IPS-18c (cell line): ENCODE measurements at regions not wholly inside any gene's neighbourhood (a gene's known extent, or its start where the extent isn't known, plus 50 kb on each side); places are given as distances from the start of the nearest gene placed in this dataset.
"Not testable (repeated sequence)": the region's sequence is repeated elsewhere in the genome, so short reads cannot be mapped to it uniquely, and the experiment has no call there.

Experiments used
- H3K4me3 ChIP-seq: 2 replicates; pipeline ENCODE4 v1.7.0; 2013; ENCODE audit warnings: low read depth, mild to moderate bottlenecking, low read length, moderate library complexity; ENCODE audit not compliant: insufficient read depth
- H3K9me3 ChIP-seq: one replicate; pipeline ENCODE4 v1.6.1; 2013; ENCODE audit warnings: mild to moderate bottlenecking, low read length, moderate library complexity; ENCODE audit not compliant: control insufficient read depth, insufficient read depth

GRCh38 chr4:116536024-116536423 lies 549.4 kb downstream of the TRAM1L1 start:
- not testable (repeated sequence) for H3K9me3 ChIP-seq, H3K4me3 ChIP-seq

- no peak overlapping the region for H3K4me3 ChIP-seq
- H3K9me3 ChIP-seq, result no peaks in the 10 kb centered on the region
Measured at GRCh38 chr4:116531870-116532269, 553.5 kb downstream of the TRAM1L1 start.

GRCh38 chr4:116531026-116531425 lies 554.4 kb downstream of the TRAM1L1 start:
- H3K9me3 ChIP-seq, result no peaks in the 10 kb centered on the region

GRCh38 chr4:116530048-116530447 lies 555.3 kb downstream of the TRAM1L1 start:
- no peak overlapping the region for H3K4me3 ChIP-seq
- no peaks in the 10 kb centered on the region for H3K9me3 ChIP-seq

More at GRCh38 chr4:116531026-116531425, 554.4 kb downstream of the TRAM1L1 start:
- no peak overlapping the region for H3K4me3 ChIP-seq

- no peaks in the 10 kb centered on the region for H3K9me3 ChIP-seq
- no peak overlapping the region for H3K4me3 ChIP-seq
Measured at GRCh38 chr4:116529129-116529528, 556.2 kb downstream of the TRAM1L1 start.

GRCh38 chr4:116522922-116523321 lies 562.5 kb downstream of the TRAM1L1 start:
- H3K9me3 ChIP-seq, result peaks cover 2% of the 10 kb centered on the region
- no peak overlapping the region for H3K4me3 ChIP-seq

- Histone ChIP-seq H3K9me3 (peaks cover 5% of the 10 kb centered on the region), H3K4me3 (no peak overlapping the region)
Measured at GRCh38 chr4:116520886-116521285, 564.5 kb downstream of the TRAM1L1 start.

GRCh38 chr4:116516711-116517110 lies 568.7 kb downstream of the TRAM1L1 start:
- H3K9me3 ChIP-seq, result peaks cover 7% of the 10 kb centered on the region
- no peak overlapping the region for H3K4me3 ChIP-seq

GRCh38 chr4:116515959-116516358 lies 569.4 kb downstream of the TRAM1L1 start:
- Histone ChIP-seq H3K9me3 (peaks cover 7% of the 10 kb centered on the region), H3K4me3 (no peak overlapping the region)

GRCh38 chr4:116512552-116512951 lies 572.8 kb downstream of the TRAM1L1 start:
- peaks cover 2% of the 10 kb centered on the region for H3K9me3 ChIP-seq

GRCh38 chr4:116501954-116502353 lies 583.4 kb downstream of the TRAM1L1 start:
- H3K4me3 ChIP-seq, result no peak overlapping the region
- no peaks in the 10 kb centered on the region for H3K9me3 ChIP-seq

More at GRCh38 chr4:116512552-116512951, 572.8 kb downstream of the TRAM1L1 start:
- H3K4me3 ChIP-seq, result no peak overlapping the region

GRCh38 chr4:116500225-116500624 lies 585.2 kb downstream of the TRAM1L1 start:
- H3K9me3 ChIP-seq, result no peaks in the 10 kb centered on the region
- H3K4me3 ChIP-seq, result no peak overlapping the region

GRCh38 chr4:116489739-116490138 lies 595.6 kb downstream of the TRAM1L1 start:
- Histone ChIP-seq H3K9me3 (peaks cover 3% of the 10 kb centered on the region), H3K4me3 (no peak overlapping the region)

- H3K4me3 ChIP-seq, result no peak overlapping the region
- no peaks in the 10 kb centered on the region for H3K9me3 ChIP-seq
Measured at GRCh38 chr4:116486401-116486800, 599.0 kb downstream of the TRAM1L1 start.

- Histone ChIP-seq H3K4me3 (no peak overlapping the region), H3K9me3 (peaks cover 7% of the 10 kb centered on the region)
Measured at GRCh38 chr4:116480546-116480945, 604.8 kb downstream of the TRAM1L1 start.

- peaks cover 7% of the 10 kb centered on the region for H3K9me3 ChIP-seq
- H3K4me3 ChIP-seq, result no peak overlapping the region
Measured at GRCh38 chr4:116478343-116478742, 607.0 kb downstream of the TRAM1L1 start.

GRCh38 chr4:116469582-116469981 lies 615.8 kb downstream of the TRAM1L1 start:
- no peaks in the 10 kb centered on the region for H3K9me3 ChIP-seq
- H3K4me3 ChIP-seq, result no peak overlapping the region

GRCh38 chr4:116453127-116453526 lies 632.2 kb downstream of the TRAM1L1 start:
- H3K9me3 ChIP-seq, result no peaks in the 10 kb centered on the region
- no peak overlapping the region for H3K4me3 ChIP-seq

GRCh38 chr4:116449764-116450163 lies 635.6 kb downstream of the TRAM1L1 start:
- no peak overlapping the region for H3K4me3 ChIP-seq
- no peaks in the 10 kb centered on the region for H3K9me3 ChIP-seq
